AG20443 (cell line): ENCODE measurements at regions not wholly inside any gene's neighbourhood (a gene's known extent, or its start where the extent isn't known, plus 50 kb on each side); places are given as distances from the start of the nearest gene placed in this dataset.
"Not testable (repeated sequence)": the region's sequence is repeated elsewhere in the genome, so short reads cannot be mapped to it uniquely, and the experiment has no call there.

Experiments used
- DNase-seq: peaks from one replicate; pipeline ENCODE4 v3.0.0; 2012; ENCODE audit warnings: low spot score, mixed read lengths

GRCh38 chr4:156173937-156174336, 220.3 kb upstream of the CTSO start:
- DNase-seq: no peak

GRCh38 chr4:156173486-156173885, 219.8 kb upstream of the CTSO start:
- no peak for DNase-seq

- DNase-seq: peak; percentile 9
Observed at GRCh38 chr4:156169861-156170260, 216.2 kb upstream of the CTSO start.

- peak; percentile 87 for DNase-seq
Observed at GRCh38 chr4:156169011-156169410, 215.3 kb upstream of the CTSO start.

GRCh38 chr4:156168288-156168687, 214.6 kb upstream of the CTSO start:
- DNase-seq: no peak

- DNase-seq: no peak
Observed at GRCh38 chr4:156158747-156159146, 205.1 kb upstream of the CTSO start.

GRCh38 chr4:156154978-156155377, 201.3 kb upstream of the CTSO start:
- DNase-seq: no peak

- no peak for DNase-seq
Observed at GRCh38 chr4:156146571-156146970, 192.9 kb upstream of the CTSO start.

- no peak for DNase-seq
Observed at GRCh38 chr4:156144961-156145360, 191.3 kb upstream of the CTSO start.

GRCh38 chr4:156138781-156139280, 185.2 kb upstream of the CTSO start:
- no peak for DNase-seq

GRCh38 chr4:156137679-156138473, 184.2 kb upstream of the CTSO start:
- no peak for DNase-seq

- no peak for DNase-seq
Observed at GRCh38 chr4:156132196-156132595, 178.5 kb upstream of the CTSO start.

GRCh38 chr4:156128616-156129015, 174.9 kb upstream of the CTSO start:
- no peak for DNase-seq

- no peak for DNase-seq
Observed at GRCh38 chr4:156118507-156119220, 165.0 kb upstream of the CTSO start.

GRCh38 chr4:156117743-156118142, 164.1 kb upstream of the CTSO start:
- no peak for DNase-seq

- DNase-seq: no peak
Observed at GRCh38 chr4:156116991-156117390, 163.3 kb upstream of the CTSO start.

GRCh38 chr4:156113138-156113765, 159.6 kb upstream of the CTSO start:
- no peak for DNase-seq

GRCh38 chr4:156111686-156112085, 158.0 kb upstream of the CTSO start:
- no peak for DNase-seq

GRCh38 chr4:156109943-156110900, 156.6 kb upstream of the CTSO start:
- peak; percentile 59 for DNase-seq

GRCh38 chr4:156109087-156109486, 155.4 kb upstream of the CTSO start:
- not testable (repeated sequence) for DNase-seq

- no peak for DNase-seq
Observed at GRCh38 chr4:156103311-156103710, 149.6 kb upstream of the CTSO start.

GRCh38 chr4:156102411-156102810, 148.7 kb upstream of the CTSO start:
- DNase-seq: no peak
